HG02884 (cell line): ENCODE measurements at regions not wholly inside any gene's neighbourhood (a gene's known extent, or its start where the extent isn't known, plus 50 kb on each side); places are given as distances from the start of the nearest gene placed in this dataset.
"Not testable (repeated sequence)": the region's sequence is repeated elsewhere in the genome, so short reads cannot be mapped to it uniquely, and the experiment has no call there.

Source experiments
- ATAC-seq: cut with Tn5 transposase; IDR thresholded peaks from one replicate; pipeline ENCODE4 v1.9.1; 2021; ENCODE audit warnings: mild to moderate bottlenecking, moderate library complexity; ENCODE audit not compliant: unreplicated experiment

DNA sequence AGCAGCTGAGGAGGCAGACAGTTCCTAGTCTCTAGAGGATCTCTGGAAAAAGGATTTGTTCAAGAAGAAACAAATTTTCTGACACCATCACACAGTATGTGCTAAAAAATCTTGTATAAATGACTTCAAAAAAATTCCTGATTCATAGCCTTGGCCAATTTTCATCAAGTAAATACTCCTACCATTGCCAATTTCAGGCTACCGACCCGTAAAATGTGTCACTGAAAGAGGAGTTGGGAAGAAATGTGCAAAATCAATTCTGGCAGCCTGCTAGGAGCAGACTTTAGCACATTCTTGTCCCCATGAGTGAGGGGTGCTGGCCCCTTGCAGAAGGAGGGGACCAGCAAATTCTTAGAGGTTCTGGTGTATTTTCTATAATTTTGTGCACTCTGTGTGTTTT is 109.4 kb downstream of the TMEM30B start:
- ATAC-seq = no peak

DNA sequence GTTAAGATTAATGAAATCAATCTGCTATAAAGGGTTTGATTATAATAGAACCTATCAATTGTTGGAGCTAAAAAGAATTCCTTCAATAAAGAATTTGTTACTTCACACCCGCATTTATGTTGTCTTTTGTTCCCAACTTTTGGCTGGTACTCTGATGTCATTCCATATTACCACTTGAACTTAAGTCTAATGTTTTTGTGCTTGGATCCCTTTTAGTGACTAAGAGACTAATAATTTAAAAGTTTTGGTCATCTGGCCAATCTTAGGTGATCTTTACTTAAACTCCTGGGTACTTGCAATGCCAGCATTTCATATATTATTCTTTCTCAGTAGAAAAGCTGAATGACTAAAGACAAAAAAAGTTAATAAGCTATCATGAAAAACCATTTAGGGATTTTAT is 113.0 kb downstream of the TMEM30B start:
- ATAC-seq = no peak

- no peak for ATAC-seq
These were observed 113.5 kb downstream of the TMEM30B start for GRCh38 chr14:61167642-61168041.

- no peak for ATAC-seq
These were observed 120.3 kb downstream of the TMEM30B start for GRCh38 chr14:61160798-61161197.

- no peak for ATAC-seq
These were observed 126.5 kb downstream of the TMEM30B start for GRCh38 chr14:61154641-61155040.

DNA sequence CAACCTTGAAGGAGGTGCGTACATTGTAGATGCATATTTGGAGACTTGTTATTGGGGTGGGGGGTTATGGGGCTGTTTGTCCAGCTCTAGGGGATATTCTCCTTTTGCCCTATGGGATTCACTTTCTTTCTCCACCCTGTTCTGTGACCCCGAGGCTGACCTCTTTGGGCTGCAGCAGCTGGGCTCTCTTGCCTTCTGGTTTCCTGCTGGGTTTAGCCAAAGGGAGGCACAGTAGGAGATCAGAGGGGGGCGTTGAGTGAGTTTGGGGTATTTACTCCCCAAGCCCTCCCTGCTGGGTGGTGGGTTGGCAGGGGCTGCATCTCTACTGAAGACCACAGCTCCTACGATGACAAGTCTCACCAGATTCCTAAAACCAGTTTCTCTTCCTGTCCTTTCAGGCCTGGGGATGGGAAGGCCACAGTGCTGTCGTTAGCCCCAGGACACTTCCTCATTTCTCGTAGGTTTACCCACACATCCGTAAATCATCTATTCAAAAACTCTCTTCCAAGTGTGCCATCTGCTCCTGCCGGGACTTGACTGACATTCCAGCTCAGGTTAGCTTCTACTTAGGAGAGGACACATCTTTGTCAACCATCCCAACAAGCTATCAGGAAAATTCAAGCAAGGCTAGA is 127.1 kb downstream of the TMEM30B start:
- no peak for ATAC-seq

DNA sequence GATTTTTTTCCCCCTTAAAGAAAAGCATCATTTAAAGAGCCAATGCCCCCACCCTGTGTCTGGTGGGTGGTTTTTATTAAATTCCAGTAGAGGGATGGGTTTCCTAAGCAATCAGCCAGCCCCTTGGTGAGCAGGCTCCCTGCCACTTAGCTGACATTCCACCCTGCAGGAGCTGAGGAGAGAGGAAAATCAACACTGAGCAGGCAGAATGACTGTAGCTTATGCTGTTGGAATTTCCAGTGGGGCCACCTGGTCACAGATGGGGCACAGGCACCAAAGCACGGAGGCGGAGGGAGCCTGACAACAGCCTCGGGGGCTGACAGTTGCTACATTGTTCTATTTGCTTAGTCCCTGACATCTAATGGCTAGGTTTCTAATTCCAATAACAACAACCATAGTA is 127.7 kb downstream of the TMEM30B start:
- ATAC-seq = no peak

GRCh38 chr14:61152851-61153364 is 128.2 kb downstream of the TMEM30B start:
- no peak for ATAC-seq

DNA sequence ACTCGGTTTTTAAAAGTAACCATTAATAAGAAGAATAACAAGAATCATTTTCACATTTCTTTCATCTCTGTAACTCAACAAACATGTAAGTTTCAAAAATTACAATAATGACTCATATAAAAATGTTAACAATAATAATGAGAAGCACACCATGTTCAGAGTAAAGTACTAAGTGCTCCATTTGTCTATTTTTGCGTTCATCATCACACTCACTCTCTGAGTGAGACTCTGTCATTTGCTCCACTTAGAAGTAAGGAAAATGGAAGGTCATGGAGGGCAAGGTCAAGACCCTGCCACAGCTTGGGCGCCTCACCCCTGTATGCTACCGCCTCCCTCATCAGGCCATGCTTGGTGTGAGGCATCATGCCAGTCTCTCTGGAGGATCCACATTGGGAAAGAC is 129.9 kb downstream of the TMEM30B start:
- no peak for ATAC-seq

DNA sequence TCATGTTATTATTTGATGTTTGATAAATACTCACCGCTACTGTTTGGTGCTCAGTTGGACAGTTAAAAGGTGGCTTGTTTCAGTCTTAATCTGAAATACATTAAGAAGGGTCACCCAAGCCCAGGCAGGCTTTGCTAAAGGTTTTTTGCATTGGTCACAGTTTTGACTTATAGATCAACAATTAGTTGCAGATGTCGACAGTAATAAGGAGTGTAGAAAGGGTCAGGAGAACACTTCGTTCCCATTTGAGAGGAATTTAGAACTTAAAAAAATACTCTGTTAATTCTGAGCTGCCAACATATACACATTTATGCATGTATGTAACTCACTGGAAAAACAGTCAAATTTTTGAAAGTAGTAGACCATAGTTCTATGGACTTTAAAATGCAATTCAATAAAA is 130.3 kb downstream of the TMEM30B start:
- no peak for ATAC-seq

GRCh38 chr14:61149896-61150295 is 131.2 kb downstream of the TMEM30B start:
- ATAC-seq = no peak

- no peak for ATAC-seq
These were observed 132.3 kb downstream of the TMEM30B start for GRCh38 chr14:61148742-61149350.

DNA sequence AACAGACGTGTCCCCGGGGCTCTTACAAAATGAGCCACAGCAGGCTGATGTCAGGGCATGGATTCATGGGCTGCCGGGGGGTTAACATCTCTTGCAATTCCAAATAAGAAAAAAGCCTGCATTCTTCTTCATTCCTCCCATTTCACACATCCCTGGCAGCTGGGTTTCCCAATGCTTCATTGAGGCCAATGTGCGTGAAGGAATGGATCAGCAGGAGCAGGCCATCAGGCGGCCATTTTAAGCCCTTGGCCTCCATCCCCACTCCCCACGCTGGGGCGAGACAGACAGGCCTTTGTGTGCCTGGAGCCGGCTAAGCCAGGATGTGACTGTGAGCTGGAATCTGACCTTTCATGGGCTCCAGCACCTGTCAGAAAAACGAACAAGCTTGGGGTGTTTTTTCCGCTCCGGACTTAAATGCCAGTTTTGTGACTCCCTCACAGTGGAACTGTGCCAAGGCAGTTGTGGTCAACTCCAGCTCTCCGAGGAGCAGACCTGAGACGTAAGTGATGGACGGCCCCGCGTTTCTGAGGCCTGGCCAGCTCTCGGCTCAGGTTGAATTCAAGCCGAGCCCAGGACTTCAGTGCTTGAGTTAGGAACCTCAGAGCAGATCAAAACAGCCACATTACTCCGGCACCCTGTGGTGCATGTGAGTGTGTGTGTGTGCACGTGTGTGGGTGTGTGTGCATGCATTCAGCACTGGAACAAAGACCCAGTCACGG is 133.1 kb downstream of the TMEM30B start:
- no peak for ATAC-seq

GRCh38 chr14:61147381-61147821 is 133.7 kb downstream of the TMEM30B start:
- no peak for ATAC-seq

DNA sequence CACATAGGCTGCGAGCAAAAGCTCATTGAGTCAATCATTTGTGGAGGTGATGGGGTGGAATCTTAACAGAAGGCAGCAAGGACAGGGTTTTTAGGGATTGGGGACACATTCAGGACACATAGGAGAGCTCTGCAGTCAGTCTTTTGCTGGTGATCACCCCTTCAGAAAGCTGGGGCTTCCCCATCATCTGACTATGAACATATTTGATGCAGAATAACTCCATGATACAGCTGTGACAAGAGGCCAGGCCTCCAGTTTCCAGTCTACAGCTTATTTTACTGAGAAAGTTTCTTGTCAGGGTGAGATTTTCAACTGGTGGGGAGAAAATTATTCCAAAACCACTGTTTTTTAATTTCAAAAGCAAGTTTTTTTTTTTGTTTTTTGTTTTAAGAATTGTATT is 134.2 kb downstream of the TMEM30B start:
- ATAC-seq = no peak

DNA sequence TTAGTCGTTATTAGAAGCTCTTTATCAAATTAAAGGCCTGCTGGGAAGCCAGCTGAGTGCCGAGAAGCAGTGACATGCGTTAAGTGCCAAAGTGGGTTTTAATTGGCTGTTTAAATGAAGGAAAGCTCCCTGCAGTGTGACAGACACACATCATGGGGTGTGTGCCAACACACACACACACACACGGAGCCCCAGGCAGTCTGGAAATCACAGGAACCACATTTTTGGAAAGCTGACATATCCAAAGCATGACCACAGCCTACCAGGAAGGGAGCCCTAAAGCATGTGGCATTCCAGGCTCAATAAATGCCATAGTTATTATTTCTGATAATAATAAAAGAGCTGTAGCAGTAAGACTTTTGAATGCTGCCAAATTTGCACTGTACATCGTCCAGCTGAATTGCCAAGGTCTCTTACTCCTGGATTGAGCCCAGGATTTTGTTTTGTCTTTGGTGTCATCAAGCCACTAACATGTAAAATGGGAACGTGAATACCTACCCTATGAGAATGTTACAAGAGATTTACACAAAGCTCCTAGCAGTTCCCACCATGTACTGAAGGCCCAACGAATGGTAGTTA is 135.1 kb downstream of the TMEM30B start:
- no peak for ATAC-seq

- ATAC-seq = no peak
These were observed 135.9 kb downstream of the TMEM30B start for GRCh38 chr14:61145034-61145902.

DNA sequence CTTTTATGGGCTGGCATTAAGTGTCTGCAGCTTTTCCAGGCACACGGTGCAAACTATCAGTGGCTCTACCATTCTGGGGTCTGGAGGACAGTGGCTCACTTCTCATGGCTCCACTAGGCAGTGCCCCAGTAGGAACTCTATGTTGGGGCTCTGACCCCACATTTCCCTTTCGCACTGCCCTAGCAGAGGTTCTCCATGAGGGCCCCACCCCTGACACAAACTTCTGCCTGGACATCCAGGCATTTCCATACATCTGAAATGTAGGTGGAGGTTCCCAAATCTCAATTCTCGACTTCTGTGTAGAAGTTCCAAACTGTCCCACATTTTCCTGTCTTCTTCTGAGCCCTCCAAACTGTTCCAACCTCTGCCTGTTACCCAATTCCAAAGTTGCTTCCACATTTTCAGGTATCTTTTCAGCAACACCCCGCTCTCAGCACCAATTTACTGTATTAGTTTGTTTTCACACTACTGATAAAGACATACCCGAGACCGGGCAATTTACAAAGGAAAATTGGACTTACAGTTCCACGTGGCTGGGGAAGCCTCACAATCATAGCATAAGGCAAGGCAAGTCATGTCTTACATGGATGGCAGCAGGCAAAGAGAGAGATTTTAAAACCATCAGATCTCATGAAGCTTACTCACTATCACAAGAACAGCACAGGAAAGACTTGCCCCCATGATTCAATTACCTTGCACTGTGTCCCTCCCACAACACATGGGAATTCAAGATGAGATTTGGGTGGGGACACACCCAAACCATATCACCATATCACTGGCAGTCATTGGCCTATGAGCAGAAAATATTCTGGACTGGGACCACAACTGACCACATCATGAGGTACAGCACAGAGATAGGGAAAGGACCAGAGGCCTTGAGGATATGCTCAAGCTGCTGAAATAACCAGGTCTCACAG is 136.8 kb downstream of the TMEM30B start:
- ATAC-seq = not testable (repeated sequence)

- no peak for ATAC-seq
These were observed 140.3 kb downstream of the TMEM30B start for GRCh38 chr14:61140872-61141271.

DNA sequence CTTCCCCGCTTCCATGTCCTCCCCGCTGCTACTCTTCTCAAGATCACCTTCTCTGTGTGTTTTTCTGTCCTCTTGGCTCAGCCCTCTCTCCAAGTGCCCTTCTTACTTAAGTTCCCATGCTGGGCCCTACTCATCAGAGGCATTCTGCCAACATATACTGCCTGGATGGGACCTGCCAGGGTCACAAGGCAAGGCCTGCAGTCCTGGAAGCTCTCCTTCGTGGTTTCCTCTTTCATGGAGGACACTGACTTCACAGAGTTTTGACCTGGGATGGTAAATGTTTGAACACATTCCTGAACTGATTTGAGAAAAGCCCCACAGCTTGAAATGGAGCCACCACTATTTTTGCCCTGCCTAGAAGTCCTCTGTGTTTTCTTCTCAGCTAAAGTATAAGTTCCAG is 140.9 kb downstream of the TMEM30B start:
- ATAC-seq = no peak
